ENCODE measurements at regions not wholly inside any gene's neighbourhood (a gene's known extent, or its start where the extent isn't known, plus 50 kb on each side); places are given as distances from the start of the nearest gene placed in this dataset.

- TF ChIP-seq CTCF (IDR thresholded peaks at IDR 0.05) (no peak), EP300 (IDR thresholded peaks at IDR 0.05) (no peak), POLR2AphosphoS5 (IDR thresholded peaks at IDR 0.05) (no peak), POLR2A (IDR thresholded peaks at IDR 0.05; ENCODE audit: low read depth) (no peak)
Observed at GRCh38 chr2:6441800-6442199, 423.9 kb downstream of the CMPK2 start.
